Esophagus muscularis mucosa (tissue), 4 donors: ENCODE measurements at regions not wholly inside any gene's neighbourhood (a gene's known extent, or its start where the extent isn't known, plus 50 kb on each side); places are given as distances from the start of the nearest gene placed in this dataset.
"Not testable (repeated sequence)": the region's sequence is repeated elsewhere in the genome, so short reads cannot be mapped to it uniquely, and the experiment has no call there.

Experiments
- DNase-seq: peaks from one replicate; pipeline ENCODE4 v3.0.0-alpha.2; 2017; ENCODE audit errors: extremely low spot score
- H3K27ac ChIP-seq, 4 donors: fragments of 200-600 bp; sonication (generic); replicated peaks in 1 of 4; 1 replicate in 3 of 4; 2 replicates in 1 of 4; pipeline ENCODE4 v1.5.1; 2016 to 2019; ENCODE audit warnings: mild to moderate bottlenecking in 1 of 4
- H3K27me3 ChIP-seq, 4 donors: fragments of 200-600 bp; sonication (generic); one replicate each; pipeline versions ENCODE4 v1.5.1 to v1.6.0; 2016 to 2019
- H3K36me3 ChIP-seq, 4 donors: fragments of 200-600 bp; sonication (generic); one replicate each; pipeline ENCODE4 v1.5.1; 2016 to 2019
- H3K4me1 ChIP-seq, 4 donors: fragments of 200-600 bp; sonication (generic); one replicate each; pipeline ENCODE4 v1.5.1; 2016 to 2019
- H3K4me3 ChIP-seq, 4 donors: fragments of 200-600 bp; sonication (generic); 1 replicate in 2 of 4; 2 replicates in 2 of 4; pipeline ENCODE4 v1.5.1; 2016 to 2019; ENCODE audit warnings: mild to moderate bottlenecking in 4 of 4, moderate library complexity in 1 of 4
- H3K9me3 ChIP-seq, 4 donors: fragments of 200-600 bp; sonication (generic); 1 replicate in 3 of 4; 2 replicates in 1 of 4; pipeline ENCODE4 v1.5.1; 2016 to 2019
- CTCF ChIP-seq, 3 experiments: fragments of 200-600 bp in 2 of 3; fragments of 450-650 bp in 1 of 3; sonication (generic) in 2 of 3; IDR thresholded peaks; one replicate each; pipeline ENCODE4 v1.5.1; 2017 to 2019; ENCODE audit warnings: antibody characterized with exemption in 3 of 3, mild to moderate bottlenecking in 2 of 3, moderate library complexity in 1 of 3
- EP300 ChIP-seq: sonication (generic); formaldehyde crosslinking; IDR thresholded peaks from one replicate; pipeline ENCODE4 v1.6.1; 2017; ENCODE audit warnings: antibody characterized with exemption
- POLR2A ChIP-seq: fragments of 450-650 bp; IDR thresholded peaks from one replicate; pipeline ENCODE4 v1.6.1; 2017; ENCODE audit warnings: antibody characterized with exemption, moderate library complexity, mild to moderate bottlenecking, low read depth
- POLR2AphosphoS5 ChIP-seq, 2 donors: sonication (generic); formaldehyde crosslinking; IDR thresholded peaks; one replicate each; pipeline ENCODE4 v1.6.1; 2017; ENCODE audit warnings: antibody characterized with exemption in 2 of 2
- WGBS: methylation state at CpG from one replicate; pipeline ENCODE4 v1.1.5; 2018; 5-methylcytosine and 5-hydroxymethylcytosine counted together
- intact Hi-C: fragments of 100-400 bp; cut with DNase I; formaldehyde crosslinking; loops from one replicate; pipeline ENCODE4 v1.15.1; 2023

- Histone ChIP-seq H3K9me3 (no peaks in the 10 kb centered on the region), H3K27ac (no peak overlapping the region), H3K36me3 (no peaks in the 10 kb centered on the region), H3K27me3 (no peaks in the 10 kb centered on the region), H3K4me1 (no peaks in the 10 kb centered on the region), H3K4me3 (no peak overlapping the region)
- intact Hi-C loops, result no loop called here
- DNase-seq, result no peak
- 72% methylated on average over 4 of the region's 4 CpGs for WGBS
- TF ChIP-seq CTCF (IDR thresholded peaks at IDR 0.05), result no peak
- TF ChIP-seq EP300, result no peak
- TF ChIP-seq POLR2AphosphoS5 (IDR thresholded peaks at IDR 0.05), result no peak
- TF ChIP-seq POLR2A, result no peak
Measured at GRCh38 chr10:121276822-121277221, 321.4 kb downstream of the FGFR2 start.

- H3K27ac ChIP-seq, H3K4me1 ChIP-seq, H3K9me3 ChIP-seq, H3K27me3 ChIP-seq, H3K4me3 ChIP-seq, DNase-seq, H3K36me3 ChIP-seq, intact Hi-C loops: not testable (repeated sequence)
- WGBS, result 82% methylated on average over 3 of the region's 3 CpGs
Measured at GRCh38 chr10:121278386-121278785, 319.9 kb downstream of the FGFR2 start.

GRCh38 chr10:121281576-121281975, 316.7 kb downstream of the FGFR2 start:
- Histone ChIP-seq H3K27me3 (no peaks in the 10 kb centered on the region), H3K4me3 (no peak overlapping the region), H3K36me3 (no peaks in the 10 kb centered on the region), H3K4me1 (no peaks in the 10 kb centered on the region), H3K9me3 (no peaks in the 10 kb centered on the region), H3K27ac (no peak overlapping the region)
- no peak for TF ChIP-seq POLR2AphosphoS5 (IDR thresholded peaks at IDR 0.05)
- no peak for TF ChIP-seq CTCF (IDR thresholded peaks at IDR 0.05)
- TF ChIP-seq EP300, result no peak
- DNase-seq, result no peak
- intact Hi-C loops, result no loop called here
- WGBS, result 74% methylated on average over 2 of the region's 2 CpGs

- 93% methylated on average over 3 of the region's 3 CpGs for WGBS
- no peak overlapping the region for H3K4me3 ChIP-seq
- TF ChIP-seq POLR2A, result no peak
- TF ChIP-seq EP300, result no peak
- TF ChIP-seq POLR2AphosphoS5 (IDR thresholded peaks at IDR 0.05), result no peak
- no peak for TF ChIP-seq CTCF (IDR thresholded peaks at IDR 0.05)
- H3K9me3 ChIP-seq, result no peaks in the 10 kb centered on the region
- no peaks in the 10 kb centered on the region for H3K36me3 ChIP-seq
- H3K4me1 ChIP-seq, result no peaks in the 10 kb centered on the region
- H3K27me3 ChIP-seq, result no peaks in the 10 kb centered on the region
- intact Hi-C loops, result no loop called here
- no peak for DNase-seq
- H3K27ac ChIP-seq, result no peak overlapping the region
Measured at GRCh38 chr10:121282264-121282663, 316.0 kb downstream of the FGFR2 start.

- DNase-seq, result no peak
- TF ChIP-seq POLR2A, result no peak
- no peak for TF ChIP-seq POLR2AphosphoS5 (IDR thresholded peaks at IDR 0.05)
- no peak for TF ChIP-seq CTCF (IDR thresholded peaks at IDR 0.05)
- TF ChIP-seq EP300, result no peak
- 96% methylated on average over 11 of the region's 11 CpGs for WGBS
- no peak overlapping the region for H3K27ac ChIP-seq
- intact Hi-C loops, result no loop called here
- H3K27me3 ChIP-seq, result no peaks in the 10 kb centered on the region
- no peaks in the 10 kb centered on the region for H3K9me3 ChIP-seq
- no peaks in the 10 kb centered on the region for H3K36me3 ChIP-seq
- H3K4me1 ChIP-seq, result no peaks in the 10 kb centered on the region
- H3K4me3 ChIP-seq, result no peak overlapping the region
Measured at GRCh38 chr10:121282797-121283515, 315.3 kb downstream of the FGFR2 start.
